Left lung (tissue), 4 donors: ENCODE measurements at regions not wholly inside any gene's neighbourhood (a gene's known extent, or its start where the extent isn't known, plus 50 kb on each side); places are given as distances from the start of the nearest gene placed in this dataset.
"Not testable (repeated sequence)": the region's sequence is repeated elsewhere in the genome, so short reads cannot be mapped to it uniquely, and the experiment has no call there.

Experiments used
- ATAC-seq: fragments of 200-7000 bp; cut with Tn5 transposase; one replicate; pipeline ENCODE4 v1.9.1; 2020; ENCODE audit warnings: moderate library complexity
- DNase-seq, 4 donors: peaks; one replicate each; pipeline ENCODE4 v3.0.0-alpha.2; 2013 to 2020
- H3K27ac ChIP-seq, 2 donors: fragments of 200-600 bp; sonication (generic) in 1 of 2; one replicate each; pipeline versions ENCODE4 v1.5.0 to v1.8.0; 2020 to 2021
- H3K27me3 ChIP-seq, 2 donors: fragments of 200-600 bp; sonication (generic) in 1 of 2; one replicate each; pipeline versions ENCODE4 v1.5.0 to v1.8.0; 2020 to 2021
- H3K36me3 ChIP-seq, 2 donors: fragments of 200-600 bp; sonication (generic) in 1 of 2; one replicate each; pipeline versions ENCODE4 v1.5.0 to v1.8.0; 2020 to 2021
- H3K4me1 ChIP-seq, 2 donors: fragments of 200-600 bp; one replicate each; pipeline ENCODE4 v1.8.0; 2021
- H3K4me3 ChIP-seq, 2 donors: fragments of 200-600 bp; sonication (generic) in 1 of 2; one replicate each; pipeline versions ENCODE4 v1.5.0 to v1.8.0; 2020 to 2021; ENCODE audit warnings: mild to moderate bottlenecking in 1 of 2
- H3K9me3 ChIP-seq, 2 donors: fragments of 200-600 bp; sonication (generic) in 1 of 2; one replicate each; pipeline versions ENCODE4 v1.5.0 to v1.8.0; 2020 to 2021
- CTCF ChIP-seq, 2 donors: fragments of 200-600 bp; sonication (generic) in 1 of 2; IDR thresholded peaks; one replicate each; pipeline versions ENCODE4 v1.5.0 to v1.8.0; 2021; ENCODE audit warnings: antibody characterized with exemption in 2 of 2
- intact Hi-C, 2 donors: fragments of 100-400 bp; cut with DNase I; formaldehyde crosslinking; loops; one replicate each; pipeline versions ENCODE4 v1.11.2 to v1.14.2; 2022
- donor health status: DM: no; HTN: yes; CAD: no.
- donor health status: DM: no; HTN: no; CAD: no.

GRCh38 chr6:81948861-81949260 lies 196.4 kb upstream of the TENT5A start:
- no peak for ATAC-seq
- intact Hi-C loops, result no loop called here
- H3K27ac ChIP-seq, result no peak overlapping the region

GRCh38 chr6:81948196-81948595 lies 195.7 kb upstream of the TENT5A start:
- intact Hi-C loops, H3K27me3 ChIP-seq, H3K27ac ChIP-seq, H3K9me3 ChIP-seq, H3K4me1 ChIP-seq, H3K36me3 ChIP-seq, ATAC-seq, H3K4me3 ChIP-seq, DNase-seq: not testable (repeated sequence)

More at GRCh38 chr6:81948861-81949260, 196.4 kb upstream of the TENT5A start:
- Histone ChIP-seq H3K27me3 (no peaks in the 10 kb centered on the region), H3K4me1 (no peaks in the 10 kb centered on the region), H3K9me3 (no peaks in the 10 kb centered on the region), H3K36me3 (no peaks in the 10 kb centered on the region), H3K4me3 (no peak overlapping the region)
- DNase-seq, result no peak
- no peak for TF ChIP-seq CTCF (IDR thresholded peaks at IDR 0.05)

- no peak overlapping the region for H3K27ac ChIP-seq
- ATAC-seq, result no peak
- no peaks in the 10 kb centered on the region for H3K9me3 ChIP-seq
- no peak for TF ChIP-seq CTCF (IDR thresholded peaks at IDR 0.05)
- intact Hi-C loops, result no loop called here
- H3K36me3 ChIP-seq, result no peaks in the 10 kb centered on the region
- DNase-seq, result no peak
- H3K4me3 ChIP-seq, result no peak overlapping the region
- H3K4me1 ChIP-seq, result peaks cover 0 to 6% of the 10 kb centered on the region in 2 donors
- no peaks in the 10 kb centered on the region for H3K27me3 ChIP-seq
Measured at GRCh38 chr6:81944661-81945060, 192.2 kb upstream of the TENT5A start.

- intact Hi-C loops, H3K27ac ChIP-seq, H3K36me3 ChIP-seq: not testable (repeated sequence)
Measured at GRCh38 chr6:81942842-81943241, 190.4 kb upstream of the TENT5A start.

GRCh38 chr6:81942067-81942370 lies 189.5 kb upstream of the TENT5A start:
- no peak for TF ChIP-seq CTCF (IDR thresholded peaks at IDR 0.05)
- no peak overlapping the region for H3K27ac ChIP-seq
- DNase-seq, result no peak
- H3K4me1 ChIP-seq, result peaks cover 13 to 22% of the 10 kb centered on the region in 2 donors
- intact Hi-C loops, result no loop called here
- H3K27me3 ChIP-seq, result no peaks in the 10 kb centered on the region
- no peaks in the 10 kb centered on the region for H3K36me3 ChIP-seq
- no peak for ATAC-seq
- no peak overlapping the region for H3K4me3 ChIP-seq
- no peaks in the 10 kb centered on the region for H3K9me3 ChIP-seq

More at GRCh38 chr6:81942842-81943241, 190.4 kb upstream of the TENT5A start:
- ATAC-seq, DNase-seq, H3K27me3 ChIP-seq, H3K4me3 ChIP-seq, H3K9me3 ChIP-seq: not testable (repeated sequence)
- H3K4me1 ChIP-seq, result peaks cover 13 to 22% of the 10 kb centered on the region in 2 donors

- H3K27ac ChIP-seq, result no peak overlapping the region
- H3K27me3 ChIP-seq, result no peaks in the 10 kb centered on the region
- DNase-seq, result no peak
- TF ChIP-seq CTCF (IDR thresholded peaks at IDR 0.05), result no peak
- no peaks in the 10 kb centered on the region for H3K36me3 ChIP-seq
- intact Hi-C loops, result no loop called here
- H3K9me3 ChIP-seq, result no peaks in the 10 kb centered on the region
- ATAC-seq, result no peak
- no peak overlapping the region for H3K4me3 ChIP-seq
- H3K4me1 ChIP-seq, result peaks cover 13 to 22% of the 10 kb centered on the region in 2 donors
Measured at GRCh38 chr6:81940451-81940985, 188.0 kb upstream of the TENT5A start.
